Endothelial cell of umbilical vein (primary cell): ENCODE measurements at regions not wholly inside any gene's neighbourhood (a gene's known extent, or its start where the extent isn't known, plus 50 kb on each side); places are given as distances from the start of the nearest gene placed in this dataset.
"Not testable (repeated sequence)": the region's sequence is repeated elsewhere in the genome, so short reads cannot be mapped to it uniquely, and the experiment has no call there.

Source experiments
- BruUV-seq: library from RNA; stranded (reverse); fragments of 400-500 nt; replicated peaks from 2 replicates; lab custom pipeline; 2021; lab: Mats Ljungman, UMichigan
- CTCF ChIA-PET: fragments of 300-600, 350-600 bp; sonication (Branson Sonifier 250); formaldehyde crosslinking; loops from one replicate; lab custom pipeline; 2021; ENCODE audit warnings: antibody characterized with exemption, inconsistent platforms; lab: Charles Lee
- POLR2A ChIA-PET: fragments of 300-600, 350-600 bp; sonication (Branson Sonifier 250); formaldehyde crosslinking; loops from one replicate; lab custom pipeline; 2021; ENCODE audit warnings: antibody characterized with exemption, inconsistent platforms; lab: Charles Lee
- DNase-seq: peaks from one replicate; pipeline ENCODE4 v3.0.0-alpha.2; 2011; ENCODE audit warnings: low read depth, low spot score
- FAIRE-seq: peaks from 2 replicates; lab custom pipeline; 2011; peaks lifted over from hg19 to GRCh38; lab: Jason Lieb, UNC
- H2AFZ ChIP-seq: 2 replicates; pipeline ENCODE4 v1.6.0; 2012; ENCODE audit warnings: low read depth, low read length, control low read depth, inconsistent platforms
- H3K27ac ChIP-seq: 2 replicates; pipeline ENCODE4 v1.5.1; 2011; ENCODE audit warnings: low read depth, mild to moderate bottlenecking, control low read depth, low read length, moderate library complexity; ENCODE audit not compliant: insufficient read depth
- H3K27me3 ChIP-seq, 2 experiments: 2 replicates each; pipeline versions ENCODE4 v1.6.0 to v1.6.1; 2011; ENCODE audit warnings: low read length in 2 of 2, mixed read lengths in 1 of 2; ENCODE audit not compliant: control insufficient read depth in 2 of 2, insufficient read depth in 2 of 2
- H3K36me3 ChIP-seq, 2 experiments: 2 replicates in 1 of 2; 3 replicates in 1 of 2; pipeline ENCODE4 v1.5.1; 2011; ENCODE audit warnings: low read length in 2 of 2, mild to moderate bottlenecking in 1 of 2, moderate library complexity in 1 of 2; ENCODE audit not compliant: control insufficient read depth in 2 of 2, insufficient read depth in 2 of 2; ENCODE audit errors: extremely low read depth in 1 of 2
- H3K4me1 ChIP-seq: 3 replicates; pipeline ENCODE4 v1.5.1; 2011; ENCODE audit warnings: mild to moderate bottlenecking, low read length; ENCODE audit not compliant: control insufficient read depth, insufficient read depth; ENCODE audit errors: extremely low read depth
- H3K4me2 ChIP-seq: 2 replicates; pipeline ENCODE4 v1.6.1; 2011; ENCODE audit warnings: low read length, control low read depth, mixed read lengths; ENCODE audit not compliant: insufficient read depth
- H3K4me3 ChIP-seq, 3 experiments: fragments of 200-600 bp in 1 of 3; sonication (generic), shearing (Covaris generic) in 1 of 3; replicated peaks in 1 of 3; 2 replicates each; pipeline ENCODE4 v1.5.1; 2011 to 2016; ENCODE audit warnings: control low read depth in 3 of 3, low read length in 3 of 3, mild to moderate bottlenecking in 2 of 3, inconsistent platforms in 1 of 3, low read depth in 1 of 3, moderate library complexity in 1 of 3; ENCODE audit not compliant: insufficient read depth in 1 of 3
- H3K79me2 ChIP-seq: 2 replicates; pipeline ENCODE4 v1.6.0; 2012; ENCODE audit warnings: low read length, inconsistent platforms; ENCODE audit not compliant: control insufficient read depth, insufficient read depth
- H3K9ac ChIP-seq: replicated peaks from 2 replicates; pipeline ENCODE3; 2011; ENCODE audit warnings: low read length, control low read depth; ENCODE audit not compliant: insufficient read depth; ENCODE audit errors: extremely low read depth
- H3K9me1 ChIP-seq: replicated peaks from 3 replicates; pipeline ENCODE4 v1.6.0; 2011; ENCODE audit warnings: mild to moderate bottlenecking, low read length; ENCODE audit not compliant: control insufficient read depth, insufficient read depth; ENCODE audit errors: extremely low read depth
- H3K9me3 ChIP-seq: replicated peaks from 2 replicates; pipeline ENCODE4 v1.5.1; 2012; ENCODE audit warnings: low read length, inconsistent platforms; ENCODE audit not compliant: control insufficient read depth, insufficient read depth
- H4K20me1 ChIP-seq: replicated peaks from 2 replicates; pipeline ENCODE3; 2011; ENCODE audit warnings: mild to moderate bottlenecking, low read length; ENCODE audit not compliant: control insufficient read depth, insufficient read depth; ENCODE audit errors: extremely low read depth
- EZH2 ChIP-seq: IDR thresholded peaks from 2 replicates; pipeline ENCODE4 v1.6.1; 2012; ENCODE audit warnings: borderline replicate concordance, low read depth, mild to moderate bottlenecking, moderate library complexity, low read length, inconsistent platforms; ENCODE audit not compliant: severe bottlenecking
- FOS ChIP-seq: IDR thresholded peaks from 2 replicates; pipeline ENCODE4 v1.6.1; 2011; ENCODE audit warnings: mild to moderate bottlenecking, low read length, moderate library complexity, borderline replicate concordance; ENCODE audit not compliant: insufficient read depth
- GATA2 ChIP-seq: IDR thresholded peaks from 2 replicates; pipeline ENCODE4 v1.7.0; 2011; ENCODE audit warnings: low read depth, mild to moderate bottlenecking, moderate library complexity, mixed read lengths, low read length; ENCODE audit not compliant: insufficient read length, insufficient read depth
- JUN ChIP-seq: IDR thresholded peaks from 2 replicates; pipeline ENCODE4 v1.6.1; 2011; ENCODE audit warnings: borderline replicate concordance, low read depth; ENCODE audit not compliant: insufficient read length, insufficient read depth
- MYC ChIP-seq: IDR thresholded peaks from one replicate; pipeline ENCODE4 v1.6.1; 2011; ENCODE audit warnings: mild to moderate bottlenecking, low read depth, low read length
- POLR2A ChIP-seq: IDR thresholded peaks from 2 replicates; pipeline ENCODE4 v1.6.1; 2012; ENCODE audit warnings: low read depth, mild to moderate bottlenecking, control low read depth, low read length
- dilution Hi-C: fragments of 300-500 bp; cut with MboI; formaldehyde crosslinking; loops from one replicate; pipeline ENCODE4 v1.15.0; 2019; ENCODE audit warnings: low sequenced_read_pairs; ENCODE audit not compliant: extremely low pct_ligation_motif_present
- intact Hi-C: fragments of 100-400 bp; cut with micrococcal nuclease; formaldehyde crosslinking; loops from one replicate; pipeline ENCODE4 v1.10.0; 2022
- TF ChIP-seq, protein P1 (sequence below), 2 donors: IDR thresholded peaks; 1 replicate in 1 of 2; 2 replicates in 1 of 2; pipeline ENCODE4 v1.5.1; 2011; ENCODE audit warnings: low read length in 2 of 2, mild to moderate bottlenecking in 2 of 2, moderate library complexity in 2 of 2, control low read depth in 1 of 2, inconsistent platforms in 1 of 2, low read depth in 1 of 2; ENCODE audit not compliant: insufficient read depth in 1 of 2; ENCODE audit errors: extremely low read depth in 1 of 2

GRCh38 chr11:57057561-57057960 lies 68.8 kb downstream of the OR5AK2 start:
- no peak overlapping the region for H3K9ac ChIP-seq
- intact Hi-C loops (no loop called here), dilution Hi-C loops (no loop called here)
- H4K20me1 ChIP-seq, result no peaks in the 10 kb centered on the region
- peaks cover 0 to 2% of the 10 kb centered on the region in 2 experiments for H3K27me3 ChIP-seq
- H3K79me2 ChIP-seq, result no peaks in the 10 kb centered on the region
- no peak overlapping the region for H3K4me3 ChIP-seq
- TF ChIP-seq, protein P1, sequence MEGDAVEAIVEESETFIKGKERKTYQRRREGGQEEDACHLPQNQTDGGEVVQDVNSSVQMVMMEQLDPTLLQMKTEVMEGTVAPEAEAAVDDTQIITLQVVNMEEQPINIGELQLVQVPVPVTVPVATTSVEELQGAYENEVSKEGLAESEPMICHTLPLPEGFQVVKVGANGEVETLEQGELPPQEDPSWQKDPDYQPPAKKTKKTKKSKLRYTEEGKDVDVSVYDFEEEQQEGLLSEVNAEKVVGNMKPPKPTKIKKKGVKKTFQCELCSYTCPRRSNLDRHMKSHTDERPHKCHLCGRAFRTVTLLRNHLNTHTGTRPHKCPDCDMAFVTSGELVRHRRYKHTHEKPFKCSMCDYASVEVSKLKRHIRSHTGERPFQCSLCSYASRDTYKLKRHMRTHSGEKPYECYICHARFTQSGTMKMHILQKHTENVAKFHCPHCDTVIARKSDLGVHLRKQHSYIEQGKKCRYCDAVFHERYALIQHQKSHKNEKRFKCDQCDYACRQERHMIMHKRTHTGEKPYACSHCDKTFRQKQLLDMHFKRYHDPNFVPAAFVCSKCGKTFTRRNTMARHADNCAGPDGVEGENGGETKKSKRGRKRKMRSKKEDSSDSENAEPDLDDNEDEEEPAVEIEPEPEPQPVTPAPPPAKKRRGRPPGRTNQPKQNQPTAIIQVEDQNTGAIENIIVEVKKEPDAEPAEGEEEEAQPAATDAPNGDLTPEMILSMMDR (IDR thresholded peaks at IDR 0.05; ENCODE audit: extremely low read depth in 1 of 2, insufficient read depth in 1 of 2, low read depth in 1 of 2, low read length in 2 of 2), result no peak
- TF ChIP-seq GATA2 (no peak), EZH2 (no peak), JUN (no peak), FOS (no peak), MYC (no peak), POLR2A (no peak)
- FAIRE-seq (no peak), DNase-seq (no peak)
- no peaks in the 10 kb centered on the region for H3K4me1 ChIP-seq
- H3K36me3 ChIP-seq, result no peaks in the 10 kb centered on the region
- POLR2A ChIA-PET, result no interaction called here
- no peaks in the 10 kb centered on the region for H3K9me3 ChIP-seq
- CTCF ChIA-PET, result no interaction called here
- no TSS peak for BruUV-seq
- no peak overlapping the region for H3K4me2 ChIP-seq
- H3K27ac ChIP-seq, result no peak overlapping the region
- no peak overlapping the region for H2AFZ ChIP-seq
- H3K9me1 ChIP-seq, result no peaks in the 10 kb centered on the region

DNA sequence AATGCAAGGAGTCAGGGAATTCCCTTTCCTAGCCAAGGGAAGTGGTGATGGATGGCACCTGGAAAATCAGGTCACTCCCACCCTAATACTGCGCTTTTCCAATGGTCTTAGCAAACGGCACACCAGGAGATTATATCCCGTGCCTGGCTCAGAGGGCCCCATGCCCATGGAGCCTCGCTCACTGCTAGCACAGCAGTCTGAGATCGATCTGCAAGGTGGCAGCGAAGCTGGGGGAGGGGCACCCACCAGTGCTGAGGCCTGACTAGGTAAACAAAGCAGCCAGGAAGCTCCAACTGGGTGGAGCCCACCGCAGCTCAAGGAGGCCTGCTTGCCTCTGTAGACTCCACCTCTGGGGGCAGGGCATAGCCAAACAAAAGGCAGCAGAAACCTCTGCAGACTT lies 74.2 kb downstream of the OR5AK2 start:
- H3K4me1 ChIP-seq, FAIRE-seq, H3K27ac ChIP-seq, dilution Hi-C loops, POLR2A ChIA-PET, H2AFZ ChIP-seq, H4K20me1 ChIP-seq, H3K36me3 ChIP-seq, H3K9me3 ChIP-seq, H3K79me2 ChIP-seq, H3K9ac ChIP-seq, CTCF ChIA-PET, intact Hi-C loops, DNase-seq, BruUV-seq, H3K9me1 ChIP-seq, H3K27me3 ChIP-seq, H3K4me2 ChIP-seq, H3K4me3 ChIP-seq: not testable (repeated sequence)
